ENCODE measurements at regions not wholly inside any gene's neighbourhood (a gene's known extent, or its start where the extent isn't known, plus 50 kb on each side); places are given as distances from the start of the nearest gene placed in this dataset.

- TF ChIP-seq POLR2A (IDR thresholded peaks at IDR 0.05): no peak
- TF ChIP-seq CTCF (IDR thresholded peaks at IDR 0.05): no peak
Measured at GRCh38 chr3:25945836-25946235, 155.9 kb downstream of the OXSM start.
